ENCODE measurements at regions not wholly inside any gene's neighbourhood (a gene's known extent, or its start where the extent isn't known, plus 50 kb on each side); places are given as distances from the start of the nearest gene placed in this dataset.

DNA sequence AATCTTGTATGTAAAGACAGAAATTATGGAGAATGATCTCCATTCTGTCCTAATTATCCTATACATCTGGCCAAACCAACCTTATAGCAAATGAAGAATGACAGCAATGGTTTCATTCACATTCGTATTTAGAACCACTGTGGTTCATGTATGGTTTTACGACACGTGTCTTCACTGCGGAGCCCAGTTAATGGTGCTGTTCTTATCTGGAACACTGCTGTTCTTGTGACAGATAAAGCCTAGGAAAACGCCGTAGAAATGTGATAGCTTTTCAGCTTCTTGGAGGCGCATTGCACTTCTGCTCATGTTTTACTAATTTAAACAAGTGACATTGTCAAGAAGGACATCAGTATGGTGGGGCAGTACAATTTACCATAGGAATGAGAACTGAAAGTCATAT, 2266.4 kb upstream of the TENM3 start:
- TF ChIP-seq, protein P1, sequence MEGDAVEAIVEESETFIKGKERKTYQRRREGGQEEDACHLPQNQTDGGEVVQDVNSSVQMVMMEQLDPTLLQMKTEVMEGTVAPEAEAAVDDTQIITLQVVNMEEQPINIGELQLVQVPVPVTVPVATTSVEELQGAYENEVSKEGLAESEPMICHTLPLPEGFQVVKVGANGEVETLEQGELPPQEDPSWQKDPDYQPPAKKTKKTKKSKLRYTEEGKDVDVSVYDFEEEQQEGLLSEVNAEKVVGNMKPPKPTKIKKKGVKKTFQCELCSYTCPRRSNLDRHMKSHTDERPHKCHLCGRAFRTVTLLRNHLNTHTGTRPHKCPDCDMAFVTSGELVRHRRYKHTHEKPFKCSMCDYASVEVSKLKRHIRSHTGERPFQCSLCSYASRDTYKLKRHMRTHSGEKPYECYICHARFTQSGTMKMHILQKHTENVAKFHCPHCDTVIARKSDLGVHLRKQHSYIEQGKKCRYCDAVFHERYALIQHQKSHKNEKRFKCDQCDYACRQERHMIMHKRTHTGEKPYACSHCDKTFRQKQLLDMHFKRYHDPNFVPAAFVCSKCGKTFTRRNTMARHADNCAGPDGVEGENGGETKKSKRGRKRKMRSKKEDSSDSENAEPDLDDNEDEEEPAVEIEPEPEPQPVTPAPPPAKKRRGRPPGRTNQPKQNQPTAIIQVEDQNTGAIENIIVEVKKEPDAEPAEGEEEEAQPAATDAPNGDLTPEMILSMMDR (IDR thresholded peaks at IDR 0.05; ENCODE audit: low read depth, low read length), result no peak
- no peak for DNase-seq (ENCODE audit: extremely low read depth, low read depth)

- TF ChIP-seq, protein P1 (IDR thresholded peaks at IDR 0.05; ENCODE audit: low read depth, low read length), result no peak
- no peak for DNase-seq (ENCODE audit: extremely low read depth, low read depth)
Measured at GRCh38 chr4:179977378-179977777, 2265.8 kb upstream of the TENM3 start.

- TF ChIP-seq, protein P1 (IDR thresholded peaks at IDR 0.05; ENCODE audit: low read depth, low read length), result no peak
- DNase-seq (ENCODE audit: extremely low read depth, low read depth), result no peak
Measured at GRCh38 chr4:179981161-179981560, 2262.0 kb upstream of the TENM3 start.

GRCh38 chr4:179989975-179990374, 2253.2 kb upstream of the TENM3 start:
- no peak for DNase-seq (ENCODE audit: extremely low read depth, low read depth)
- TF ChIP-seq, protein P1 (IDR thresholded peaks at IDR 0.05; ENCODE audit: low read depth, low read length), result no peak

- TF ChIP-seq, protein P1 (IDR thresholded peaks at IDR 0.05; ENCODE audit: low read depth, low read length), result no peak
- no peak for DNase-seq (ENCODE audit: extremely low read depth, low read depth)
Measured at GRCh38 chr4:180009316-180009715, 2233.9 kb upstream of the TENM3 start.

DNA sequence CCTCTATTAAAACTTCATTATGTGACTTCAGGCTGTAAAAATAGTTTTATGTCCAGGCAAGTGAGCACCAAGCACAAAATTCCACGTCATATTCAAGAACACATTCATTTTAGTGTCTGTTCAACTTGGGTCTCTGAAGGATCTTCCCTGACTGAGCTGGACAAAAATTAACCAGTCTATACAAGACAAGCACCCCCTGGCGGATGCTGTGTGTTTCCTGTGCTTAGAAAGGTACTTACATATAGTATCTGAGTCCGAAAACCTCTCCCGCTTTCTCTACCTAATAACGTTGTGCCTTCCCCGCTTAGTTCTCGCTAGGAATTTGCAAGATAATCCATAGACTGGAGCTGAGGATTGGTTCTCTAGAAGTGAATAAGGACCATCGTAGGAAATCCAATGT, 2214.5 kb upstream of the TENM3 start:
- DNase-seq (ENCODE audit: extremely low read depth, low read depth), result no peak
- TF ChIP-seq, protein P1 (IDR thresholded peaks at IDR 0.05; ENCODE audit: low read depth, low read length), result peak; percentile 6

- TF ChIP-seq, protein P1 (IDR thresholded peaks at IDR 0.05; ENCODE audit: low read depth, low read length), result no peak
- no peak for DNase-seq (ENCODE audit: extremely low read depth, low read depth)
Measured at GRCh38 chr4:180031330-180031729, 2211.9 kb upstream of the TENM3 start.
